ENCODE measurements at regions not wholly inside any gene's neighbourhood (a gene's known extent, or its start where the extent isn't known, plus 50 kb on each side); places are given as distances from the start of the nearest gene placed in this dataset.
"Not testable (repeated sequence)": the region's sequence is repeated elsewhere in the genome, so short reads cannot be mapped to it uniquely, and the experiment has no call there.

DNA sequence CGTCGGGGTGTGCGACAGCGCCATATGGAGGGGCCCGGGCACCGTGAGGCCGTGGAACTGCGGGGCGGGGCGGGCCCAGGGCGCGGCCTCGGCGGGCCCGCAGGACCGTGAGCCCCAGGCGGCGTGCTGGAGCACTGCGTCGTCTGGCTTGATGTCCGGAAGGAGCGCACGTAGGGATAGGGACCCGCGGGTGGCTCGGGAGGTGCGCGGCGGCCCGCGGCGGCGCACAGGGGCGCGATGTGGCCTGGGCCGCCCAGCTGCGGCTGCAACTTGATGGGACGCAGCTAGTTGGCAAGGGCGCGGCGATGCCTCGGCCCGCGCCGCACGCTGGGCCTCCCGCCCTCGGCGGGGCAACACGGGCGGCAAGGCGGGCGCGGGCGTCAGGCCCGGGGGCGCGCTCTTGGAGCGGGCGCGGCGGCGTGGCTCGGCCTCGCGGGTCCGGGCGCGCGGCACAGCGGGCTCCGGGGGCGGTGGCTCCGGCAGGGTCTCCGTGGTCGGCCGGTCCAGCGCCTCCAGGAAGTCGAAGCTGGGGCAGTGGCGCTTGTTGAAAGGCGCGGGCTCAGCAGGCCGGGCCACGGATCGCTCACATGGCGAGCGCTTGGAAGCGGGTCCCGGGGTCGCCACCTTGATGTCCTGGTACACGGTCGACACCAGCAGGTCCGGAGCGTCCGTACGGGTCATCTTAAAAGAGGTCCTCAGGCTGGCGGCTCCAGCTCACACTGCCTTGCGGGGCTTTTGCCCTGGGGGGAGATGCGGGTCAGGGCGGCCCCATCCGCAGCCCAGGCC is 302.0 kb downstream of the CCDC74A start:
- TF ChIP-seq EP300 (IDR thresholded peaks at IDR 0.05; ENCODE audit: borderline replicate concordance in 1 of 2, control insufficient read depth in 1 of 2, low read depth in 2 of 2, low read length in 2 of 2); FOS (IDR thresholded peaks at IDR 0.05; ENCODE audit: borderline replicate concordance, extremely low read depth, insufficient read length); ZNF217 (IDR thresholded peaks at IDR 0.05); EZH2 (IDR thresholded peaks at IDR 0.05; ENCODE audit: borderline replicate concordance, control insufficient read depth, low read depth, low read length): not testable (repeated sequence)
